Activated CD4-positive, alpha-beta T cell treated with anti-CD3 and anti-CD28 coated beads, Interleukin-2, Interleukin-6, amounts not matched to agents 100 ng/mL and 50 ng/mL, durations not matched to agents 16 hours and 8 hours (primary cell): ENCODE measurements at regions not wholly inside any gene's neighbourhood (a gene's known extent, or its start where the extent isn't known, plus 50 kb on each side); places are given as distances from the start of the nearest gene placed in this dataset.

Experiments used
- DNase-seq: peaks from one replicate; pipeline ENCODE4 v3.0.0-alpha.2; 2020

GRCh38 chr12:123077298-123078119 is 73.4 kb downstream of the PITPNM2 start:
- DNase-seq = no peak

- peak; percentile 84 for DNase-seq
These were observed 74.1 kb downstream of the PITPNM2 start for GRCh38 chr12:123076604-123077297.

DNA sequence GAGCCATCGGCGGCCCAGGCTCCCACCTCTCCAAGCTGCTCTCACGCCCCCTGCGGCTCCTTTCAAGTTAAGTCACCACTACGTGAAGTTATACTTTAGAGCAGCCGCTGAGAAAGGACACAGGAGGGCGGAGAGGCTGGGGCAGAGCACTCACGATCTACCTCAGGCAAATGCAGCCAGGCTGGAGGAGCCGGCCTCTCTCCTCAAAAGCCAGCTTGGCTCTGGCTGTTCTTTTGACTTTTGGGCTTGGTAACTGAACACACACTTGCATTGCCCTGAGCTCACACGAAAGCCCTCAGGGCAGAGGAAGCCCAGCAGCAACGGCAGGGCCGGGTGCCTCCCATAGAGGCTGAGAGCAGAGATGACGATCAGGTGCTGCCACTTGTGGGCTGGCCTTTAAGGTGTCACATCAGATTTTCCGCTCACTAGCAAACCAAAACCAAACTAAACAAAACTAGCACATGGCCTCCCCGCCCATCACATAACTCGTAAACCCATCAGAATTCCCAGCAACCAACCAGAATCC is 75.2 kb downstream of the PITPNM2 start:
- DNase-seq = peak; percentile 82

- no peak for DNase-seq
These were observed 75.7 kb downstream of the PITPNM2 start for GRCh38 chr12:123075087-123075645.

- DNase-seq = no peak
These were observed 76.7 kb downstream of the PITPNM2 start for GRCh38 chr12:123073962-123074801.

DNA sequence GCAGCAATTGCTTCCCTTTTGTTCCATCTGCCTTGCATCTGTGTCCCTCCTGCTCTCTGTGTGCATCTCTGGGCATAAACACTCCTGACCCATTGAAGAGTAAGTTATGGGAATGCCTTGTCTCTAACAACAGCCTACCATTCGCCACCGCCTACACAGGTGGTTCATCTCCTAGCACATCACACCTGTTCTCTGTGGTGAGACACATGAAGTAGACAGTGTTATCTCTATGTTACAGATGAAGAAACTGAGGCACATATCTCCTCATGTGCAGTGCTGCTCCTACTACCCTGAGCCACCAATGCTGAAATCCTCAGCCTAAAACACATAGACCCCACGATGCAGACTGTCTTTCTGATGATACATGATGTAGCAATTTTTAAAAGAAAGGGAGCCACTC is 77.6 kb downstream of the PITPNM2 start:
- DNase-seq = no peak

DNA sequence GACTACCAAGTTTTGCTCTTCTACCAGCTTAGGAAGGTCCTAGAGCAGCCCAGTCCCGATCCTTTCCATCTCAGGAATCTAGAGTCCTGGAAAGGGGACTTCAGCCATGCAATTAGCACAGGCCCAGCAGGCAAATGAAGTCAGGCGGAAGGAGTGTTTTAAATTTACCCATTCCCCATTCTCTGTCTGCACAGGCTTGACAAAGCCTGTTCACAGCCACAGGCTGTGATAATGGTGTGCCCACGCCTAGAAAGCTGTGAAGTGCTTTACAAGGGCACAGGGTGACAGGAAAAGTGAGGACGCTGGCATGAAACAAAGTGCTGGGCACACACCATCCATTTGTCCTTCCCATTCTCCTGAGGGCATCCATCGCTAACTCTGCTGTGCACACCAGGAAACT is 79.0 kb downstream of the PITPNM2 start:
- no peak for DNase-seq

DNA sequence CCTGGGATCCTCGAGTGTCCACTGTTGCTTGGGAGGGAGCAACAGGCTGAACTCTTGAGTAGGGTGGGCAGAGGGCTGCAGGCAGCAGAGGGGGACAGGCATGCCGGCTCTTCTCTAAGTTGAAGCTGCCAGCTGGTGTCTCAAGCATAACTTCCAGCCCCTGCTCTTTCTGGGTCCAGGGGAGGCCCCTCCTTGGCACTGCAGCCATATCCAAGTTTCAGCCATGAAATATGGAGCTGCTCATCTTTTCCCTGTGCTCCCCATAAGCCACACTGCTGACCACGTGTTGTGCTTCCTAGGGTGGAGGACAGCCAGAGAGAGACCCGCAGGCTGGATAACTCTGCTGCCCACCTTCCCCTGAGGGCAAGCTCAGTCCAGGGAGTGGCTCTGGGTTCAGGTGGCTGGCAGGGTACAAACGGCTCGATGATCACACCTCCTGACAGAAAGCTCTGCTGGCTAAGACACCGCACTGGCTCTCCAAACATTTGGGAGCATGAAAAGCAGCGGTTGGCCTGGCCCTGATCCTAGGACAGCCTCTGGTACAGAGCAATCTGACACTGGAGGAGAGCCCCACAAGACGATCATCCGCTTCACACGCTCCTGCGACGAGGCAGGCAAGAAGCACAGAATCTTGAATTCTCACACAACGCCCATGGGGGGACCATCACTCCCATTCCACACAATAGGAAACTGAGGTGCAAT is 79.6 kb downstream of the PITPNM2 start:
- DNase-seq = no peak

GRCh38 chr12:123070267-123071081 is 80.4 kb downstream of the PITPNM2 start:
- no peak for DNase-seq

- DNase-seq = no peak
These were observed 81.2 kb downstream of the PITPNM2 start for GRCh38 chr12:123069436-123070266.

- DNase-seq = no peak
These were observed 83.2 kb downstream of the PITPNM2 start for GRCh38 chr12:123067654-123068053.

GRCh38 chr12:123066384-123066710 is 84.5 kb downstream of the PITPNM2 start:
- no peak for DNase-seq

GRCh38 chr12:123065676-123066383 is 85.1 kb downstream of the PITPNM2 start:
- no peak for DNase-seq

- DNase-seq = no peak
These were observed 84.6 kb downstream of the ARL6IP4 start for GRCh38 chr12:123064885-123065619.

- no peak for DNase-seq
These were observed 83.9 kb downstream of the ARL6IP4 start for GRCh38 chr12:123064366-123064765.

DNA sequence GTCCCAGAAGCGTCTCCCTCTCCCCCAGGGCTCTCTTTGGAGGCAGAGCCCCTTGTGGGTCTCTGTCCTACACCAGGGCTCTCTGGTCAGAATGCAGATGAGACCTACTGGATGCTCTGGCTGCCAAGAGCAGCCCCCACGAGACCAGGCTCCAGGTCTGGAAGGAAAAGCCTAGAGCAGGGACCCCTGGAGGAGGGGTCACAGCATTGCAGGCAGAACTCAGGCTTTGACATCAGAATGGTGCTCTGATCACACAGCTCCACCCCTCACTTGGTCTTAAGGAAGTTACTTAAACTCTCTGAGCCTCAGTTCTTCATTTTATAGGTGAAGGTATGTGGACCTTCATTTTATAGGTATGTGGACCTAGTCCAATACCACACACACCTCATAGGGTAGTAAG is 83.1 kb downstream of the ARL6IP4 start:
- peak; percentile 21 for DNase-seq

- no peak for DNase-seq
These were observed 82.4 kb downstream of the ARL6IP4 start for GRCh38 chr12:123062681-123063486.
